SK-MEL-5 (cell line): ENCODE measurements at regions not wholly inside any gene's neighbourhood (a gene's known extent, or its start where the extent isn't known, plus 50 kb on each side); places are given as distances from the start of the nearest gene placed in this dataset.
A peak's percentile ranks its signal among the peaks of the same experiment; 100 is the strongest.
"Not testable (repeated sequence)": the region's sequence is repeated elsewhere in the genome, so short reads cannot be mapped to it uniquely, and the experiment has no call there.

Experiments used
- DNase-seq: peaks from one replicate; pipeline ENCODE4 v3.0.0-alpha.2; 2016; ENCODE audit warnings: low read depth, low spot score
- in situ Hi-C: cut with HindIII; loops from 2 replicates; pipeline ENCODE4 v1.10.0; 2016; ENCODE audit warnings: low sequenced_read_pairs, high pct_unique_total_duplicates, low pct_unique_long_range_greater_than_20kb

GRCh38 chr20:53691060-53691810 lies 97.6 kb upstream of the ZNF217 start:
- no peak for DNase-seq
- in situ Hi-C loops: no loop called here

- no peak for DNase-seq
- in situ Hi-C loops: no loop called here
These were observed 94.4 kb upstream of the ZNF217 start for GRCh38 chr20:53688085-53688484.

- in situ Hi-C loops: no loop called here
- DNase-seq: no peak
These were observed 91.5 kb upstream of the ZNF217 start for GRCh38 chr20:53685070-53685595.

DNA sequence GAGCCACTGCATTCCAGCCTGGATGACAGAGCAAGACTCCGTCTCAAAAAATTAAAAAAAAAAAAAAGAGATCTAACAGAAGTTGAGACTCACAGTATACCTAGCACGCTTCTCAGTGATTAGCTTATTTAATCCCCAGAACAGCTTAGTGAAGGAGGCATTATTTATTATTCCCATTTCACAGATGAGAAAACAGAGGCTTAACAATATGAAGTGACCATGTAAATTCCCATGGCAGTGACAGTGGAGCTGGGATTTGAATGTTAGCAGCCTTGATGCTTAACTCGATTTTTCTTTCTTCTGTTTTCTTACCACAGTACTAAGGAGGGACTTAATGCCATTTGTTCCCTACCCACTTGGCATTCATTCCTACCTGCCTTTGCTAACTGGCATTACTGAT lies 89.9 kb upstream of the ZNF217 start:
- in situ Hi-C loops: no loop called here
- no peak for DNase-seq

- DNase-seq: no peak
- in situ Hi-C loops: no loop called here
These were observed 87.9 kb upstream of the ZNF217 start for GRCh38 chr20:53681352-53682212.

- in situ Hi-C loops: no loop called here
- peak; percentile 68 for DNase-seq
These were observed 86.1 kb upstream of the ZNF217 start for GRCh38 chr20:53679597-53680309.

GRCh38 chr20:53678990-53679596 lies 85.5 kb upstream of the ZNF217 start:
- in situ Hi-C loops: no loop called here

GRCh38 chr20:53678315-53678989 lies 84.8 kb upstream of the ZNF217 start:
- no peak for DNase-seq
- in situ Hi-C loops: no loop called here

More at GRCh38 chr20:53678990-53679596, 85.5 kb upstream of the ZNF217 start:
- DNase-seq: no peak

- in situ Hi-C loops: no loop called here
- peak; percentile 57 for DNase-seq
These were observed 84.0 kb upstream of the ZNF217 start for GRCh38 chr20:53677447-53678314.

DNA sequence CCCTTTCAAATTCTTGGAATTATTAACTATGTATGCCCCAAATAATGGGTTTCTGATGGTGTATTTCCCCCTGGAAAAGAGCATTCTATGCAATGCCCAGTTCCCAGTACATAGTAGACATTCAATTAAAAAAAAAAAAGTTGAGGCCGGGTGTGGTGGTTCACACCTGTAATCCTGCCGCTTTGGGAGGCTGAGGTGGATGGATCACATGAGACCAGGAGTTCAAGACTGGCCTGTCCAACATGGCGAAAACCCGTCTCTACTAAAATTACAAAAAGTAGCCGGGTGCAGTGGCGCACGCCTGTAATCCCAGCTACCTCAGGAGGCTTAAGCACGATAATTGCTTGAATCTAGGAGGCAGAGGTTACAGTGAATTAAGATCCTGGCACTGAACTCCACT lies 83.3 kb upstream of the ZNF217 start:
- in situ Hi-C loops: no loop called here
- DNase-seq: no peak

DNA sequence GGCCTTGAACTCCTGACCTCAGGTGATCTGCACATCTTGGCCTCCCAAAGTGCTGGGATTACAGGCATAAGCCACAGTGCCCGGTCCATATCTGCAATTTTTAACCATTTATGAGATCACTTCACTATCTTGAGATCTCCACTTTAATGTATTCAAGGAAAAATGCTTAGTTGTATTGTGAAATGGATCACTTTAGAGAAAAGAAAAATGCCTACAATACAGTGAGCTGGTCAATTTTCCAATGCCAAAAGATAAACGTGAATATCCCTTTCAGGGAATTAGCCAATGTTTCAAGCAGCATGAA lies 82.8 kb upstream of the ZNF217 start:
- DNase-seq: no peak
- in situ Hi-C loops: no loop called here

DNA sequence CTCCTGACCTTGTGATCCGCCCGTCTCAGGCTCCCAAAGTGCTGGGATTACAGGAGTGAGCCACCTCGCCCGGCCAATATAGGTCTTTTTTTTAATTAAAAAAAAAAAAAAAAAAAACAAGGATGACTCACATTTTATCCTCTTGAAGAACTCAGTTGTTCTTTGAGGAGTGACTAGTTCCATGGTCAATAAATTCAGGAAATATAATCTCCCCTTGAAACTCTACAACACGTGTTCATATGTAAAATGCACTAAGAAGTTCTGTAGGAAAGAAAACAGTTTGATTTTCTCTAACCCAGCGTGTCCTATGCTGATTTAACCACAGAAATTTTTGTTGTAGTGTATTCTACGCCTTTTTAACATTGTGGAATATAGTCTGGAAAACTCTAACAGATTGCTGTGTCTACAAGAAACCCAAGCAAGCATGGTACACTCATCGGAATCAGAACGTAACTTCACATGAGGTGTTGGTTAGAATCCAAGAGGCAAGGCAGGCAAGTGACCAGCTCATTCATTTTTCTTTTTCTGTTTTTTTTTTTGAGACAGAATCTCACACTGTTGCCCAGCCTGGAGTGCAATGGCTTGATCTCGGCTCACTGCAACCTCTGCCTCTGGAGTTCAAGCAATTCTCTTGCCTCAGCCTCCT lies 79.0 kb upstream of the ZNF217 start:
- in situ Hi-C loops: no loop called here
- DNase-seq: peak; percentile 57

- in situ Hi-C loops: no loop called here
These were observed 77.7 kb upstream of the ZNF217 start for GRCh38 chr20:53671370-53671769.

GRCh38 chr20:53669517-53670313 lies 76.1 kb upstream of the ZNF217 start:
- DNase-seq, in situ Hi-C loops: not testable (repeated sequence)

More at GRCh38 chr20:53671370-53671769, 77.7 kb upstream of the ZNF217 start:
- DNase-seq: no peak

- in situ Hi-C loops: no loop called here
- DNase-seq: no peak
These were observed 75.4 kb upstream of the ZNF217 start for GRCh38 chr20:53668992-53669391.
